ENCODE measurements at regions not wholly inside any gene's neighbourhood (a gene's known extent, or its start where the extent isn't known, plus 50 kb on each side); places are given as distances from the start of the nearest gene placed in this dataset.
A peak's percentile ranks its signal among the peaks of the same experiment; 100 is the strongest.
"Not testable (repeated sequence)": the region's sequence is repeated elsewhere in the genome, so short reads cannot be mapped to it uniquely, and the experiment has no call there.

DNA sequence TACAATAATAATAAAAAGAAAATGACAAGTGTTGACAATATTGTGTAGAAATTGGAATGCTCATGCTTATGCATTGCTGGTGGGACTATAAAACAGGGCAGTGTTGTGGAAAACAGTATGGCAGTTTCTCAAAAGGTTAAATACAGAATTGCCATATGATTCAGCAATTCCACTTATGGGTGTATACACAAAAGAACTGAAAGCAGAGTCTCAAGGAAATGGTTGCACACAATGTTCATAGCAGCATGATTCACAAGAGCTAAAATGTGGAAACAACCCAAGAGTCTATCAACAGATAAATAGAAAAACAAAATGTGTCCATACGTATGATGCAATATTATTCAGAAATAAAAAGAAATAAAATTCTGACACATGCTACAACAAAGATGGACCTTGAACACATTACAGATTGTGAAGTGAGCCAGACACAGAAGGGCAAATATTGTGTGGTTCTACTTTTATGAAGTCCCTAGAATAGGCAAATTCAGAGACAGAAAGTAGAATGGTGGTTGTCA lies 64.8 kb upstream of the GRM8 start (continued):
- TF ChIP-seq CEBPG (CRISPR knock-in tag; IDR thresholded peaks at IDR 0.05) (no peak), CEBPG (tag; conservative IDR thresholded peaks at IDR 0.05 in 1 of 2, IDR thresholded peaks at IDR 0.05 in 1 of 2) (peak; percentile 59 to 89; a peak in 3 of 4 replicates), ZSCAN32 (CRISPR knock-in tag; IDR thresholded peaks at IDR 0.05) (0 out of 2 replicates have a peak, but pooled peaks have one; percentile 21)
- TF ChIP-seq, protein P1, sequence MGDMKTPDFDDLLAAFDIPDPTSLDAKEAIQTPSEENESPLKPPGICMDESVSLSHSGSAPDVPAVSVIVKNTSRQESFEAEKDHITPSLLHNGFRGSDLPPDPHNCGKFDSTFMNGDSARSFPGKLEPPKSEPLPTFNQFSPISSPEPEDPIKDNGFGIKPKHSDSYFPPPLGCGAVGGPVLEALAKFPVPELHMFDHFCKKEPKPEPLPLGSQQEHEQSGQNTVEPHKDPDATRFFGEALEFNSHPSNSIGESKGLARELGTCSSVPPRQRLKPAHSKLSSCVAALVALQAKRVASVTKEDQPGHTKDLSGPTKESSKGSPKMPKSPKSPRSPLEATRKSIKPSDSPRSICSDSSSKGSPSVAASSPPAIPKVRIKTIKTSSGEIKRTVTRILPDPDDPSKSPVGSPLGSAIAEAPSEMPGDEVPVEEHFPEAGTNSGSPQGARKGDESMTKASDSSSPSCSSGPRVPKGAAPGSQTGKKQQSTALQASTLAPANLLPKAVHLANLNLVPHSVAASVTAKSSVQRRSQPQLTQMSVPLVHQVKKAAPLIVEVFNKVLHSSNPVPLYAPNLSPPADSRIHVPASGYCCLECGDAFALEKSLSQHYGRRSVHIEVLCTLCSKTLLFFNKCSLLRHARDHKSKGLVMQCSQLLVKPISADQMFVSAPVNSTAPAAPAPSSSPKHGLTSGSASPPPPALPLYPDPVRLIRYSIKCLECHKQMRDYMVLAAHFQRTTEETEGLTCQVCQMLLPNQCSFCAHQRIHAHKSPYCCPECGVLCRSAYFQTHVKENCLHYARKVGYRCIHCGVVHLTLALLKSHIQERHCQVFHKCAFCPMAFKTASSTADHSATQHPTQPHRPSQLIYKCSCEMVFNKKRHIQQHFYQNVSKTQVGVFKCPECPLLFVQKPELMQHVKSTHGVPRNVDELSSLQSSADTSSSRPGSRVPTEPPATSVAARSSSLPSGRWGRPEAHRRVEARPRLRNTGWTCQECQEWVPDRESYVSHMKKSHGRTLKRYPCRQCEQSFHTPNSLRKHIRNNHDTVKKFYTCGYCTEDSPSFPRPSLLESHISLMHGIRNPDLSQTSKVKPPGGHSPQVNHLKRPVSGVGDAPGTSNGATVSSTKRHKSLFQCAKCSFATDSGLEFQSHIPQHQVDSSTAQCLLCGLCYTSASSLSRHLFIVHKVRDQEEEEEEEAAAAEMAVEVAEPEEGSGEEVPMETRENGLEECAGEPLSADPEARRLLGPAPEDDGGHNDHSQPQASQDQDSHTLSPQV (IDR thresholded peaks at IDR 0.05), result no peak
- TF ChIP-seq, protein P2, sequence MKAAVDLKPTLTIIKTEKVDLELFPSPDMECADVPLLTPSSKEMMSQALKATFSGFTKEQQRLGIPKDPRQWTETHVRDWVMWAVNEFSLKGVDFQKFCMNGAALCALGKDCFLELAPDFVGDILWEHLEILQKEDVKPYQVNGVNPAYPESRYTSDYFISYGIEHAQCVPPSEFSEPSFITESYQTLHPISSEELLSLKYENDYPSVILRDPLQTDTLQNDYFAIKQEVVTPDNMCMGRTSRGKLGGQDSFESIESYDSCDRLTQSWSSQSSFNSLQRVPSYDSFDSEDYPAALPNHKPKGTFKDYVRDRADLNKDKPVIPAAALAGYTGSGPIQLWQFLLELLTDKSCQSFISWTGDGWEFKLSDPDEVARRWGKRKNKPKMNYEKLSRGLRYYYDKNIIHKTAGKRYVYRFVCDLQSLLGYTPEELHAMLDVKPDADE (conservative IDR thresholded peaks at IDR 0.05; ENCODE audit: control insufficient read depth, low read depth, low read length), result no peak

DNA sequence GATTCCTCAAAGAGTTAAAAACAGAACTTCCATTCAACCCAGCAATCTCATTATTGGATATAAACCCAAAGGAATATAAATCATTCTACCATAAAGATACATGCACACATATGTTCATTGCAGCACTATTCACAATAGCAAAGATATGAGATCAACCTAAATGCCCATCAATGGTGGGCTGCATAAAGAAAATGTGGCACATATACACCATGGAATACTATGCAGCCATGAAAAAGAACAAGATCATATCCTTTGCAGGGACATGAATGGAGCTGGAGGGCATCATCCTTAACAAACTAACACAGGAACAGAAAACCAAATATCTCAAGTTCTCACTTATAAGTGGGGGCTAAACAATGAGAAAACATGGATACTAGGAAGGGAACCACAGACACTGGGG lies 64.1 kb upstream of the GRM8 start:
- in situ Hi-C loops (cut with MboI); H3K4me2 ChIP-seq (ENCODE audit: insufficient read depth, low read length); H4K20me1 ChIP-seq (replicated peaks; ENCODE audit: control insufficient read depth, insufficient read depth, low read length); H3K27ac ChIP-seq (ENCODE audit: extremely low read depth, low read depth, low read length); POLR2A ChIA-PET; intact Hi-C loops (cut with micrococcal nuclease); ATAC-seq; H3K79me2 ChIP-seq (ENCODE audit: control insufficient read depth, insufficient read depth, low read length); H3K36me3 ChIP-seq (ENCODE audit: control insufficient read depth, insufficient read depth, low read length); DNase-seq (ENCODE audit: extremely low read depth in 1 of 4, low spot score in 3 of 4); H3K4me1 ChIP-seq (replicated peaks in 1 of 2; ENCODE audit: control insufficient read depth in 2 of 2, insufficient read depth in 2 of 2, low read length in 2 of 2); H2AFZ ChIP-seq (ENCODE audit: low read depth, low read length); H3K27me3 ChIP-seq (ENCODE audit: control insufficient read depth in 2 of 2, insufficient read depth in 2 of 2, low read length in 2 of 2); H3K9me1 ChIP-seq (ENCODE audit: control insufficient read depth, insufficient read depth, low read length); H3K9me3 ChIP-seq (replicated peaks; ENCODE audit: control insufficient read depth, insufficient read depth, low read depth, low read length); CTCF ChIA-PET (ENCODE audit: low intra/inter-chr PET ratio); BruUV-seq (replicated peaks); FAIRE-seq; H3K4me3 ChIP-seq; H3K9ac ChIP-seq (ENCODE audit: insufficient read depth in 1 of 2, low read depth in 2 of 2, low read length in 2 of 2): not testable (repeated sequence)
- peak in 1 of 2 experiments; percentile 43; a peak in 1 of 4 replicates for TF ChIP-seq KDM1A (IDR thresholded peaks at IDR 0.05)
- TF ChIP-seq RBM25 (IDR thresholded peaks at IDR 0.05; ENCODE audit: low read depth, low read length, severe bottlenecking), result peak; percentile 68
- peak; percentile 98 for TF ChIP-seq ZNF146 (CRISPR knock-in tag; IDR thresholded peaks at IDR 0.05; ENCODE audit: unreplicated experiment)
